ENCODE measurements at regions not wholly inside any gene's neighbourhood (a gene's known extent, or its start where the extent isn't known, plus 50 kb on each side); places are given as distances from the start of the nearest gene placed in this dataset.

DNA sequence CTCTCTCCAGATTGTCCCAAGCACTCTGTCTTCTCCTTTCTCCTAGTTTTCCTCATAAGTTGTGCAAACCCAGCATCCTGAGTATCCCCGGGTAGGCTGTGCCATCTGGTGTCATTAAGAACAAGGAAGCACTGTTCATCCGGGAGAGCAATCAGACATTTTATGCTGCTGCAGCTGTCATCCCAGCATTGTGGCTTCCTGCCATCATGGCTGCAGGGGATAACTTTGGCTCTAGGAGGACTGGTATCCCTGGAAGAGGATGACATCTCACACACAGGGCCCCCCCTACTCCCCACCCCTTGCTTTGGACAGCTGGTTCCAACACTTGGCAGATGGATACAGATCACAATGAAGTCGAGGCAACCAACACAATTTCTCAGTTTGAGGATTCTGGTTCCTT lies 1195.1 kb upstream of the MAP3K7 start:
- TF ChIP-seq, protein P1, sequence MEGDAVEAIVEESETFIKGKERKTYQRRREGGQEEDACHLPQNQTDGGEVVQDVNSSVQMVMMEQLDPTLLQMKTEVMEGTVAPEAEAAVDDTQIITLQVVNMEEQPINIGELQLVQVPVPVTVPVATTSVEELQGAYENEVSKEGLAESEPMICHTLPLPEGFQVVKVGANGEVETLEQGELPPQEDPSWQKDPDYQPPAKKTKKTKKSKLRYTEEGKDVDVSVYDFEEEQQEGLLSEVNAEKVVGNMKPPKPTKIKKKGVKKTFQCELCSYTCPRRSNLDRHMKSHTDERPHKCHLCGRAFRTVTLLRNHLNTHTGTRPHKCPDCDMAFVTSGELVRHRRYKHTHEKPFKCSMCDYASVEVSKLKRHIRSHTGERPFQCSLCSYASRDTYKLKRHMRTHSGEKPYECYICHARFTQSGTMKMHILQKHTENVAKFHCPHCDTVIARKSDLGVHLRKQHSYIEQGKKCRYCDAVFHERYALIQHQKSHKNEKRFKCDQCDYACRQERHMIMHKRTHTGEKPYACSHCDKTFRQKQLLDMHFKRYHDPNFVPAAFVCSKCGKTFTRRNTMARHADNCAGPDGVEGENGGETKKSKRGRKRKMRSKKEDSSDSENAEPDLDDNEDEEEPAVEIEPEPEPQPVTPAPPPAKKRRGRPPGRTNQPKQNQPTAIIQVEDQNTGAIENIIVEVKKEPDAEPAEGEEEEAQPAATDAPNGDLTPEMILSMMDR (IDR thresholded peaks at IDR 0.05; ENCODE audit: control extremely low read depth in 1 of 3, insufficient read depth in 1 of 3, low read depth in 1 of 3, low read length in 3 of 3), result no peak
- TF ChIP-seq NANOG (IDR thresholded peaks at IDR 0.05; ENCODE audit: insufficient read depth, low read depth, low read length, poor library complexity, severe bottlenecking), result no peak
- no peak for TF ChIP-seq POLR2A (IDR thresholded peaks at IDR 0.05; ENCODE audit: control extremely low read depth in 1 of 2, low read depth in 2 of 2, low read length in 2 of 2)
- no peak for TF ChIP-seq RAD21 (IDR thresholded peaks at IDR 0.05 in 1 of 2, conservative IDR thresholded peaks at IDR 0.05 in 1 of 2; ENCODE audit: low read depth in 2 of 2, low read length in 2 of 2)
- no peak for TF ChIP-seq RFX5 (IDR thresholded peaks at IDR 0.05; ENCODE audit: borderline replicate concordance, low read depth, low read length)

All from H1 (cell line).